ENCODE measurements at regions not wholly inside any gene's neighbourhood (a gene's known extent, or its start where the extent isn't known, plus 50 kb on each side); places are given as distances from the start of the nearest gene placed in this dataset.

DNA sequence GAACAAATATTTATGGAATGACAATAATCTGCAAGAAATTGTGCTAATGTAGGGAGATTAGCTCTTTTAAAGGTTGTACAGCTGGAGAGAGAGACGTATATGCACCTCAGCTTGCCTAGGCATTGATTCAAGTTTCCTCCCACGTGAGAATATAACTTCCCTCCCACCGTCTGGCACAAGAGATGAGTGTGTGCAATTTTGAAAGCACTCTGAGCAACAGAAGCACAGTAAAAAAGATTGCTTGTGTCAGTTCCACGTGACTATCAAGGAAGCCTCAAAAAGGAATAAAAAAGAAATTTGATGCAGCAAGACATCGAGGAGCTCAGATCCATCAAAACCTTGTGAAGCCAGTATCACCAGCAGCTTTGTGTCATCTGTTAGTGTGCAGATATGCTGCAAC lies 435.3 kb downstream of the TUSC7 start:
- WGBS (ENCODE audit: insufficient coverage, low coverage, low lambda C conversion rate, missing lambda C conversion rate) = 39% methylated on average over 5 of the region's 5 CpGs
- Histone ChIP-seq H3K27ac (no peak overlapping the region), H3K9me3 (no peaks in the 10 kb centered on the region), H3K36me3 (no peaks in the 10 kb centered on the region), H3K4me1 (no peaks in the 10 kb centered on the region), H3K4me3 (no peak overlapping the region), H3K27me3 (no peaks in the 10 kb centered on the region)
- no peak for TF ChIP-seq POLR2A (IDR thresholded peaks at IDR 0.05)
- TF ChIP-seq, protein P1, sequence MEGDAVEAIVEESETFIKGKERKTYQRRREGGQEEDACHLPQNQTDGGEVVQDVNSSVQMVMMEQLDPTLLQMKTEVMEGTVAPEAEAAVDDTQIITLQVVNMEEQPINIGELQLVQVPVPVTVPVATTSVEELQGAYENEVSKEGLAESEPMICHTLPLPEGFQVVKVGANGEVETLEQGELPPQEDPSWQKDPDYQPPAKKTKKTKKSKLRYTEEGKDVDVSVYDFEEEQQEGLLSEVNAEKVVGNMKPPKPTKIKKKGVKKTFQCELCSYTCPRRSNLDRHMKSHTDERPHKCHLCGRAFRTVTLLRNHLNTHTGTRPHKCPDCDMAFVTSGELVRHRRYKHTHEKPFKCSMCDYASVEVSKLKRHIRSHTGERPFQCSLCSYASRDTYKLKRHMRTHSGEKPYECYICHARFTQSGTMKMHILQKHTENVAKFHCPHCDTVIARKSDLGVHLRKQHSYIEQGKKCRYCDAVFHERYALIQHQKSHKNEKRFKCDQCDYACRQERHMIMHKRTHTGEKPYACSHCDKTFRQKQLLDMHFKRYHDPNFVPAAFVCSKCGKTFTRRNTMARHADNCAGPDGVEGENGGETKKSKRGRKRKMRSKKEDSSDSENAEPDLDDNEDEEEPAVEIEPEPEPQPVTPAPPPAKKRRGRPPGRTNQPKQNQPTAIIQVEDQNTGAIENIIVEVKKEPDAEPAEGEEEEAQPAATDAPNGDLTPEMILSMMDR (IDR thresholded peaks at IDR 0.05) = no peak
- ATAC-seq (no peak), DNase-seq (no peak)
- intact Hi-C loops (cut with DNase I) = no loop called here

DNA sequence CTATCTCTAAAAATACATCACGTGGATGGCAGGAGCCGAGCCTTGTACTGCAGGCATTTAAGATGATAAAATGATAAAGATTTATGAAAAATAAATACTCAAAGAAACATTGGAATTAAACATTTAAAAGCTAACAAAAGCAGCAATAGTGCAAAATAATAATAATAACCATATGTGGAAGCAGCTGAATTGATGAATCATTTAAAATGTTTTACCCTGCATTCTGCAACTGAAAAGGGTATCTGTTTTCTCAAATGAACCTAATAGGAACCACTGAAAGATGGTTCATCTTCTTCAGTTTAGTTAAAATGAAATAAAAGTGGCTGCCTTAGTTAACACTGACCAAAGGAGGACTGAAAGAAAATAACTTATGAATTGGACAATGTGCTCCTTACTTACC lies 436.1 kb downstream of the TUSC7 start:
- intact Hi-C loops (cut with DNase I) = no loop called here
- H3K9me3 ChIP-seq = no peaks in the 10 kb centered on the region
- H3K4me3 ChIP-seq = no peak overlapping the region
- TF ChIP-seq, protein P1 (IDR thresholded peaks at IDR 0.05) = no peak
- ATAC-seq (no peak), DNase-seq (no peak)
- no peak overlapping the region for H3K27ac ChIP-seq
- H3K4me1 ChIP-seq = no peaks in the 10 kb centered on the region
- no peaks in the 10 kb centered on the region for H3K36me3 ChIP-seq
- H3K27me3 ChIP-seq = no peaks in the 10 kb centered on the region
- WGBS (ENCODE audit: insufficient coverage, low coverage, low lambda C conversion rate, missing lambda C conversion rate) = 65% methylated on average over 2 of the region's 2 CpGs

DNA sequence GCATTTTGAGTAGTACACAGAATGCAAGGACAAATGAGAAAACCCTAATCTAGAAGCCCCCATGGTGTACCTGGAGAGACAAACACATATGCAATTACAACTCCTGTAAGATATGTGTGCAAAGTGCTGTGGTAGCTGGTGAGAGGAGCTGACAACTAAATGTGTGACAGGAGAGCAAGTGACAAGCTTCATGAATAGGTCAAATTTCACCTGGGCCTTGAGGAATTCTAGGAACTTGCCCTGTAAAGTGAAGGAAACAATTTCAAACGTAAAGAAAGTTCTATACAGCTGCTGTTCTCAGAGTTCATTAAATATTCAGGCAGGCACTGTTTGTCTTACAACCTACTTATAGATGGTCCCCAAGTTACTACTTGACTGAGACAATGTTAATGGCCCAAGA lies 437.0 kb downstream of the TUSC7 start:
- Histone ChIP-seq H3K4me3 (no peak overlapping the region), H3K27ac (no peak overlapping the region), H3K9me3 (no peaks in the 10 kb centered on the region), H3K27me3 (no peaks in the 10 kb centered on the region), H3K4me1 (no peaks in the 10 kb centered on the region), H3K36me3 (no peaks in the 10 kb centered on the region)
- no peak for ATAC-seq
- no peak for DNase-seq
- TF ChIP-seq POLR2A (IDR thresholded peaks at IDR 0.05) = no peak
- TF ChIP-seq, protein P1 (IDR thresholded peaks at IDR 0.05) = no peak
- intact Hi-C loops (cut with DNase I) = no loop called here
- WGBS (ENCODE audit: insufficient coverage, low coverage, low lambda C conversion rate, missing lambda C conversion rate) = 24% methylated on average over 1 of the region's 1 CpG

DNA sequence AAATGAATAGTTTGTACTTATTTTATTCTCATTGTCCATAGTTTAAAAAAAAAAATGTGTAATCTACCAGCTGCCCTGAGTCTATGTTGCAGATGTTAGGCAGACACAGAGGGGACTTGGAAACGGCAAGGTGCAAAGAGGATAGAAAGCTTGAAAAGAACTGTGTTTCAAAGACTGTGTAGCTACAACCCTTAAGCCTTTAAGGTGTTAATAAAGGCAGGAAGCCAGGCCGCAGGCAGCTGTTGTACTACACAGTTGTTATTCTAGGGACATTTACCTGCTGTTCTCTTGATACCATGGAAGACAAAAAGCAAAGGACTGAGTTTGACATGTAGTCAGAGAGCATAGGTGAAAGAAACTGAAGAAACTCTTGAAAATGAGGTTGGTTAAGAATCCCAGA lies 440.0 kb downstream of the TUSC7 start:
- TF ChIP-seq, protein P1 (IDR thresholded peaks at IDR 0.05) = no peak
- TF ChIP-seq POLR2A (IDR thresholded peaks at IDR 0.05) = no peak
- H3K9me3 ChIP-seq = no peaks in the 10 kb centered on the region
- no peaks in the 10 kb centered on the region for H3K4me1 ChIP-seq
- intact Hi-C loops (cut with DNase I) = no loop called here
- H3K27ac ChIP-seq = no peak overlapping the region
- DNase-seq = no peak
- H3K4me3 ChIP-seq = no peak overlapping the region
- no peaks in the 10 kb centered on the region for H3K36me3 ChIP-seq
- ATAC-seq = no peak
- no peaks in the 10 kb centered on the region for H3K27me3 ChIP-seq
- 49% methylated on average over 2 of the region's 2 CpGs for WGBS (ENCODE audit: insufficient coverage, low coverage, low lambda C conversion rate, missing lambda C conversion rate)

DNA sequence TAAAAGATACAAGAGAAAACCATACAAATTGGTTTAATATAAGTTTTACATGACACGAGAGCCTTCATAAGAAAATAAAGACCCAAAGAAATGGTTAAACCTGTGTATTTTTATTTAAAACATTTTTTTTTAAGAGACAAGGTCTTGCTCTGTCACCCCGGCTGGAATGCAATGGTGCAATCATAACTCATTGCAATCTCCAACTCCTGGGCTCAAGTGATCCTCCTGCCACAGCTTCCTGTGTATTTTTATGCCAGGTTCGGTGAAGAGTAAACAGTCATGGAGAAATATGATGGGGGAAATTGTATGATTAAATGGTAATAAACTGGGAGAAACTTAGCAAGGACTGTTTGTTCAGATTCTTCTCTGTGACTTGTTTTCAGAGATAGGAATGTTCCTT lies 441.0 kb downstream of the TUSC7 start:
- H3K9me3 ChIP-seq = no peaks in the 10 kb centered on the region
- DNase-seq = no peak
- H3K4me3 ChIP-seq = no peak overlapping the region
- no peaks in the 10 kb centered on the region for H3K36me3 ChIP-seq
- no peak overlapping the region for H3K27ac ChIP-seq
- ATAC-seq = no peak
- TF ChIP-seq POLR2A (IDR thresholded peaks at IDR 0.05) = no peak
- TF ChIP-seq, protein P1 (IDR thresholded peaks at IDR 0.05) = no peak
- intact Hi-C loops (cut with DNase I) = no loop called here
- no peaks in the 10 kb centered on the region for H3K4me1 ChIP-seq
- no peaks in the 10 kb centered on the region for H3K27me3 ChIP-seq
- 37% methylated on average over 3 of the region's 3 CpGs for WGBS (ENCODE audit: insufficient coverage, low coverage, low lambda C conversion rate, missing lambda C conversion rate)

All from right lobe of liver (tissue), 6 donors.